ENCODE measurements at regions not wholly inside any gene's neighbourhood (a gene's known extent, or its start where the extent isn't known, plus 50 kb on each side); places are given as distances from the start of the nearest gene placed in this dataset.

GRCh38 chr11:86180423-86180822 is 64.1 kb upstream of the EED start:
- TF ChIP-seq CTCF (IDR thresholded peaks at IDR 0.05) (no peak), ZBTB33 (IDR thresholded peaks at IDR 0.05; ENCODE audit: borderline replicate concordance, low read depth) (no peak), EZH2phosphoT487 (IDR thresholded peaks at IDR 0.05; ENCODE audit: borderline replicate concordance, low read depth) (no peak), MXI1 (IDR thresholded peaks at IDR 0.05; ENCODE audit: low read depth, low read length) (no peak), USF1 (IDR thresholded peaks at IDR 0.05; ENCODE audit: borderline replicate concordance, low read depth) (no peak), TAF1 (IDR thresholded peaks at IDR 0.05; ENCODE audit: borderline replicate concordance, low read depth, low read length) (no peak), POLR2AphosphoS5 (IDR thresholded peaks at IDR 0.05; ENCODE audit: low read depth, low read length) (no peak), RFX5 (IDR thresholded peaks at IDR 0.05; ENCODE audit: low read length) (no peak), IRF3 (IDR thresholded peaks at IDR 0.05; ENCODE audit: low read depth, low read length) (no peak), EP300 (IDR thresholded peaks at IDR 0.05; ENCODE audit: borderline replicate concordance in 1 of 2, low read depth in 1 of 2, low read length in 1 of 2) (no peak)

Data from SK-N-SH (cell line).